CD14-positive monocyte (primary cell): ENCODE measurements at regions not wholly inside any gene's neighbourhood (a gene's known extent, or its start where the extent isn't known, plus 50 kb on each side); places are given as distances from the start of the nearest gene placed in this dataset.

Experiments used
- DNase-seq, 3 donors: peaks; one replicate each; pipeline ENCODE4 v3.0.0-alpha.2; 2011 to 2022
- H2AFZ ChIP-seq: 2 replicates; pipeline ENCODE4 v1.6.0; 2012; ENCODE audit warnings: mild to moderate bottlenecking, low read depth, low read length, inconsistent platforms; ENCODE audit not compliant: insufficient read depth, poor library complexity, severe bottlenecking
- H3K27ac ChIP-seq, 2 donors: 1 replicate in 1 of 2; 2 replicates in 1 of 2; pipeline ENCODE4 v1.5.1; 2012 to 2013; ENCODE audit warnings: low read length in 2 of 2, control low read depth in 1 of 2, inconsistent platforms in 1 of 2, low read depth in 1 of 2, mild to moderate bottlenecking in 1 of 2
- H3K27me3 ChIP-seq, 2 donors: one replicate each; pipeline versions ENCODE4 v1.6.0 to v1.6.1; 2011 to 2013; ENCODE audit warnings: low read length in 2 of 2; ENCODE audit not compliant: control insufficient read depth in 2 of 2, insufficient read depth in 2 of 2
- H3K36me3 ChIP-seq, 2 donors: replicated peaks in 1 of 2; 1 replicate in 1 of 2; 2 replicates in 1 of 2; pipeline versions ENCODE4 v1.5.1 to v1.6.1; 2012 to 2013; ENCODE audit warnings: low read length in 2 of 2, control low read depth in 1 of 2, inconsistent platforms in 1 of 2, mild to moderate bottlenecking in 1 of 2; ENCODE audit not compliant: insufficient read depth in 2 of 2, control insufficient read depth in 1 of 2
- H3K4me1 ChIP-seq, 2 donors: 1 replicate in 1 of 2; 2 replicates in 1 of 2; pipeline versions ENCODE4 v1.5.1 to v1.6.1; 2012 to 2013; ENCODE audit warnings: low read length in 2 of 2, control low read depth in 1 of 2, inconsistent platforms in 1 of 2, mild to moderate bottlenecking in 1 of 2, moderate library complexity in 1 of 2; ENCODE audit not compliant: insufficient read depth in 2 of 2, control insufficient read depth in 1 of 2
- H3K4me2 ChIP-seq: replicated peaks from 2 replicates; pipeline ENCODE3; 2012; ENCODE audit warnings: low read length, moderate library complexity, mild to moderate bottlenecking; ENCODE audit not compliant: poor library complexity, severe bottlenecking; ENCODE audit errors: extremely low read depth
- H3K4me3 ChIP-seq, 3 experiments: fragments of 200-600 bp in 1 of 3; sonication (generic) in 1 of 3; replicated peaks in 1 of 3; 1 replicate in 2 of 3; 2 replicates in 1 of 3; pipeline ENCODE4 v1.5.1; 2011 to 2013; ENCODE audit warnings: low read length in 3 of 3, mild to moderate bottlenecking in 3 of 3, control low read depth in 2 of 3, low read depth in 2 of 3, inconsistent platforms in 1 of 3, moderate library complexity in 1 of 3
- H3K79me2 ChIP-seq: 2 replicates; pipeline ENCODE4 v1.6.0; 2012; ENCODE audit warnings: mild to moderate bottlenecking, control low read depth, inconsistent platforms, low read length, moderate library complexity; ENCODE audit not compliant: insufficient read depth
- H3K9ac ChIP-seq: 2 replicates; pipeline ENCODE4 v1.6.0; 2017; ENCODE audit warnings: low read length, mild to moderate bottlenecking; ENCODE audit not compliant: insufficient read depth, poor library complexity, severe bottlenecking
- H3K9me3 ChIP-seq, 2 donors: replicated peaks in 1 of 2; 1 replicate in 1 of 2; 2 replicates in 1 of 2; pipeline versions ENCODE4 v1.5.1 to v1.6.1; 2012 to 2013; ENCODE audit warnings: low read length in 2 of 2, control low read depth in 1 of 2; ENCODE audit not compliant: control insufficient read depth in 1 of 2, insufficient read depth in 1 of 2
- H4K20me1 ChIP-seq: 2 replicates; pipeline ENCODE4 v1.6.0; 2012; ENCODE audit warnings: mild to moderate bottlenecking, low read length, control low read depth, moderate library complexity; ENCODE audit not compliant: insufficient read depth
- H3K27ac Mint-ChIP-seq, 7 donors: one replicate each; pipeline ENCODE4 v1.8.0; 2020; ENCODE audit warnings: mild to moderate bottlenecking in 7 of 7, mixed read lengths in 7 of 7, moderate library complexity in 6 of 7, inconsistent platforms in 2 of 7
- H3K27me3 Mint-ChIP-seq, 3 donors: one replicate each; pipeline ENCODE4 v1.8.0; 2021 to 2022; ENCODE audit warnings: low read depth in 3 of 3, mild to moderate bottlenecking in 3 of 3, mixed read lengths in 3 of 3, moderate library complexity in 3 of 3, inconsistent platforms in 1 of 3
- H3K36me3 Mint-ChIP-seq, 2 donors: one replicate each; pipeline ENCODE4 v1.8.0; 2020; ENCODE audit warnings: mixed read lengths in 2 of 2, inconsistent platforms in 1 of 2, mild to moderate bottlenecking in 1 of 2
- H3K4me1 Mint-ChIP-seq: one replicate; pipeline ENCODE4 v1.8.0; 2020; ENCODE audit warnings: mild to moderate bottlenecking, mixed read lengths
- H3K4me3 Mint-ChIP-seq, 2 donors: one replicate each; pipeline ENCODE4 v1.8.0; 2020; ENCODE audit warnings: mild to moderate bottlenecking in 2 of 2, mixed read lengths in 2 of 2, moderate library complexity in 1 of 2
- H3K9me3 Mint-ChIP-seq, 7 donors: one replicate each; pipeline ENCODE4 v1.8.0; 2020 to 2022; ENCODE audit warnings: mixed read lengths in 7 of 7, mild to moderate bottlenecking in 6 of 7, moderate library complexity in 6 of 7, inconsistent platforms in 2 of 7
- WGBS: methylation state at CpG from one replicate; pipeline ENCODE4 v1.1.5; 2013; ENCODE audit warnings: missing lambda C conversion rate; ENCODE audit not compliant: insufficient coverage; 5-methylcytosine and 5-hydroxymethylcytosine counted together
- intact Hi-C, 2 donors: fragments of 100-400 bp; cut with micrococcal nuclease; formaldehyde crosslinking; loops; one replicate each; pipeline versions ENCODE4 v1.15.0 to v1.15.1; 2023
- TF ChIP-seq, protein P1 (sequence below): fragments of 200-600 bp; IDR thresholded peaks from one replicate; pipeline ENCODE4 v1.8.0; 2022; ENCODE audit warnings: antibody characterized with exemption, mild to moderate bottlenecking

DNA sequence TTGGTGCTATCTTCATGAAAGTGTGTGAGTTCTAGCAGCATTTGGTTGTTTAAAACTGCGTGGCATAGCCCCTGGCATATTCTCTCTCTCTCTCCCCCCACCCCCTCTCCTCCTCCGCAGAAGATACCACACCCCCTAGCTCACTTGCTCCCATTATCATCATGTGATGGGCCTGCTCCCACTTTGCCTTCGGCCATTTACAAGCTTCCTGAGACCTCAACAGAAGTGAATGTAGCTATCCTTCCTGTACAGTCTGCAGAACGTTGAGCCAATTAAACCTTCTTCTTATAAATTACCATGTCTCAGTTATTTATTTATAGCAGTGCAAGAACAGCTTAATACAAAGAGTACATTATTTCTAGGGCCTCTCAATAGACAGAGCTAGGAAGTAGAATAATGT is 1032.5 kb upstream of the CADM2 start:
- Mint-ChIP-seq H3K4me3 (no peak overlapping the region), H3K36me3 (no peaks in the 10 kb centered on the region), H3K27me3 (no peaks in the 10 kb centered on the region), H3K4me1 (no peaks in the 10 kb centered on the region), H3K27ac (no peak overlapping the region), H3K9me3 (peaks cover 9 to 30% (median 16%) of the 10 kb centered on the region in 7 donors)
- H3K79me2 ChIP-seq, result no peaks in the 10 kb centered on the region
- no peak overlapping the region for H3K4me3 ChIP-seq
- no peaks in the 10 kb centered on the region for H3K4me1 ChIP-seq
- no peak for DNase-seq
- H2AFZ ChIP-seq, result no peak overlapping the region
- H4K20me1 ChIP-seq, result no peaks in the 10 kb centered on the region
- H3K27me3 ChIP-seq, result no peaks in the 10 kb centered on the region
- H3K4me2 ChIP-seq, result no peak overlapping the region
- 70% methylated on average over 2 of the region's 4 CpGs for WGBS
- TF ChIP-seq, protein P1, sequence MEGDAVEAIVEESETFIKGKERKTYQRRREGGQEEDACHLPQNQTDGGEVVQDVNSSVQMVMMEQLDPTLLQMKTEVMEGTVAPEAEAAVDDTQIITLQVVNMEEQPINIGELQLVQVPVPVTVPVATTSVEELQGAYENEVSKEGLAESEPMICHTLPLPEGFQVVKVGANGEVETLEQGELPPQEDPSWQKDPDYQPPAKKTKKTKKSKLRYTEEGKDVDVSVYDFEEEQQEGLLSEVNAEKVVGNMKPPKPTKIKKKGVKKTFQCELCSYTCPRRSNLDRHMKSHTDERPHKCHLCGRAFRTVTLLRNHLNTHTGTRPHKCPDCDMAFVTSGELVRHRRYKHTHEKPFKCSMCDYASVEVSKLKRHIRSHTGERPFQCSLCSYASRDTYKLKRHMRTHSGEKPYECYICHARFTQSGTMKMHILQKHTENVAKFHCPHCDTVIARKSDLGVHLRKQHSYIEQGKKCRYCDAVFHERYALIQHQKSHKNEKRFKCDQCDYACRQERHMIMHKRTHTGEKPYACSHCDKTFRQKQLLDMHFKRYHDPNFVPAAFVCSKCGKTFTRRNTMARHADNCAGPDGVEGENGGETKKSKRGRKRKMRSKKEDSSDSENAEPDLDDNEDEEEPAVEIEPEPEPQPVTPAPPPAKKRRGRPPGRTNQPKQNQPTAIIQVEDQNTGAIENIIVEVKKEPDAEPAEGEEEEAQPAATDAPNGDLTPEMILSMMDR, result no peak
- H3K9ac ChIP-seq, result no peak overlapping the region
- intact Hi-C loops, result no loop called here
- no peak overlapping the region for H3K27ac ChIP-seq
- H3K9me3 ChIP-seq, result peaks cover 19 to 25% of the 10 kb centered on the region in 2 donors
- H3K36me3 ChIP-seq, result no peaks in the 10 kb centered on the region

DNA sequence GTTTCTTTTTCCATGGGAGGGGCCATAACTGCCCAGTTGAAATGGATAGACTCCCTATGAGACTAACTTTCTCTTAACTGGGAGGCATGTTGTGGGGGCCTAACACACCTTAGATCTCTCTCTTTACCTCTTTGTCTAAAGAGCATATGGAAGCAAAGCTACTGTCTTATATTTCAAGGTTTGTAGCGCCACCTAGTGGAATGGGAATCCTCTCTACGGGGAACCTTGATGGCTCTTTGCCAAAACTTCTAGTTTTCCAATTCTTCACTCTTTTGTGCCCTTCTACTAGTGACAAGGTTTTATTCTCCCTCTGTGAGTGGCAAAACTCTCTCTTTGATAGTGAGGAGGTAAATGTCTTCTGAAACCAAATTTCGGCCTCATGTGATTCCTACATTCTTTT is 1030.4 kb upstream of the CADM2 start:
- intact Hi-C loops, result no loop called here
- H3K4me3 ChIP-seq, result no peak overlapping the region
- no peak overlapping the region for H3K4me3 Mint-ChIP-seq
- H3K9me3 Mint-ChIP-seq, result peaks cover 9 to 30% (median 16%) of the 10 kb centered on the region in 7 donors
- no peaks in the 10 kb centered on the region for H3K36me3 Mint-ChIP-seq
- no peaks in the 10 kb centered on the region for H3K27me3 Mint-ChIP-seq
- WGBS, result no CpG with 5 or more reads among the region's 3 CpGs
- H3K4me1 Mint-ChIP-seq, result no peaks in the 10 kb centered on the region
- H3K27ac ChIP-seq, result no peak overlapping the region
- no peak overlapping the region for H2AFZ ChIP-seq
- no peaks in the 10 kb centered on the region for H3K36me3 ChIP-seq
- TF ChIP-seq, protein P1, result no peak
- H3K79me2 ChIP-seq, result no peaks in the 10 kb centered on the region
- no peaks in the 10 kb centered on the region for H3K4me1 ChIP-seq
- H3K9ac ChIP-seq, result no peak overlapping the region
- H3K9me3 ChIP-seq, result peaks cover 19 to 25% of the 10 kb centered on the region in 2 donors
- DNase-seq, result no peak
- H4K20me1 ChIP-seq, result no peaks in the 10 kb centered on the region
- H3K27ac Mint-ChIP-seq, result no peak overlapping the region
- H3K27me3 ChIP-seq, result no peaks in the 10 kb centered on the region
- H3K4me2 ChIP-seq, result no peak overlapping the region
